HL-60 (cell line): ENCODE measurements at regions not wholly inside any gene's neighbourhood (a gene's known extent, or its start where the extent isn't known, plus 50 kb on each side); places are given as distances from the start of the nearest gene placed in this dataset.

Experiments used
- DNase-seq, 2 experiments: peaks; one replicate each; pipeline ENCODE4 v3.0.0-alpha.2; 2010 to 2020; ENCODE audit warnings: low read depth in 1 of 2, low spot score in 1 of 2
- H3K27ac ChIP-seq: fragments of 250-450 bp; sonication (Bioruptor Pico); replicated peaks from 2 replicates; pipeline ENCODE4 v1.5.1; 2020; ENCODE audit warnings: mild to moderate bottlenecking, moderate library complexity
- H3K27me3 ChIP-seq: fragments of 250-450 bp; sonication (Bioruptor Pico); 2 replicates; pipeline ENCODE4 v1.5.1; 2021; ENCODE audit warnings: mild to moderate bottlenecking, moderate library complexity; ENCODE audit not compliant: insufficient read depth, poor library complexity, severe bottlenecking
- H3K4me3 ChIP-seq: replicated peaks from 2 replicates; pipeline ENCODE4 v1.5.1; 2011; ENCODE audit warnings: mild to moderate bottlenecking, control low read depth, low read length; ENCODE audit not compliant: insufficient read depth
- GABPA ChIP-seq: IDR thresholded peaks from 2 replicates; pipeline ENCODE4 v1.6.1; 2012; ENCODE audit warnings: low read depth
- POLR2AphosphoS5 ChIP-seq: IDR thresholded peaks from 2 replicates; pipeline ENCODE4 v1.6.1; 2012; ENCODE audit warnings: low read depth
- SPI1 ChIP-seq: IDR thresholded peaks from 2 replicates; pipeline ENCODE4 v1.6.1; 2012; ENCODE audit warnings: low read depth, mild to moderate bottlenecking, borderline replicate concordance
- TF ChIP-seq, protein P1 (sequence below): IDR thresholded peaks from one replicate; pipeline ENCODE4 v1.5.1; 2011; ENCODE audit warnings: low read length, control low read depth, inconsistent platforms; ENCODE audit not compliant: insufficient read depth
- TF ChIP-seq, protein P2 (sequence below): IDR thresholded peaks from 2 replicates; pipeline ENCODE4 v1.6.1; 2012; ENCODE audit warnings: low read depth; ENCODE audit not compliant: insufficient replicate concordance

DNA sequence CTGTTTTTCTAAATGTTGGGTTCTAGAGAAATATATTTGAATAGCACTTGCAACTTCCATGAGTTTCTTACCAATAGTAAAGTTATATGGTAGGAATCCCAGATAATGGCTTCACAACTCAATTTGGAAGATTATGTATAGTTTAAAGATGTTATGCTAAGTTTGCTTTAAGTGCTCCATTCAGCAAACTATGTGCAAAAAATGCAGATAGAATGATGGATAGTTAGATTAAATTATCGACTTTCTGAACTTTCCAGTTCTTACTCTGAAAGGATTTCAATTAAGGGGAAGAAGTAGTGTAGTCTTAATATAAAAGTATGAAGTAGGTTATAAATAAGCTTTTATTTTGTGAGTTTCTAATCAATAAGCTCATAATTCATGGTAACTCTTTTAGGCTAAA is 60.7 kb upstream of the NFKB1 start:
- H3K27me3 ChIP-seq: no peaks in the 10 kb centered on the region
- DNase-seq: no peak

DNA sequence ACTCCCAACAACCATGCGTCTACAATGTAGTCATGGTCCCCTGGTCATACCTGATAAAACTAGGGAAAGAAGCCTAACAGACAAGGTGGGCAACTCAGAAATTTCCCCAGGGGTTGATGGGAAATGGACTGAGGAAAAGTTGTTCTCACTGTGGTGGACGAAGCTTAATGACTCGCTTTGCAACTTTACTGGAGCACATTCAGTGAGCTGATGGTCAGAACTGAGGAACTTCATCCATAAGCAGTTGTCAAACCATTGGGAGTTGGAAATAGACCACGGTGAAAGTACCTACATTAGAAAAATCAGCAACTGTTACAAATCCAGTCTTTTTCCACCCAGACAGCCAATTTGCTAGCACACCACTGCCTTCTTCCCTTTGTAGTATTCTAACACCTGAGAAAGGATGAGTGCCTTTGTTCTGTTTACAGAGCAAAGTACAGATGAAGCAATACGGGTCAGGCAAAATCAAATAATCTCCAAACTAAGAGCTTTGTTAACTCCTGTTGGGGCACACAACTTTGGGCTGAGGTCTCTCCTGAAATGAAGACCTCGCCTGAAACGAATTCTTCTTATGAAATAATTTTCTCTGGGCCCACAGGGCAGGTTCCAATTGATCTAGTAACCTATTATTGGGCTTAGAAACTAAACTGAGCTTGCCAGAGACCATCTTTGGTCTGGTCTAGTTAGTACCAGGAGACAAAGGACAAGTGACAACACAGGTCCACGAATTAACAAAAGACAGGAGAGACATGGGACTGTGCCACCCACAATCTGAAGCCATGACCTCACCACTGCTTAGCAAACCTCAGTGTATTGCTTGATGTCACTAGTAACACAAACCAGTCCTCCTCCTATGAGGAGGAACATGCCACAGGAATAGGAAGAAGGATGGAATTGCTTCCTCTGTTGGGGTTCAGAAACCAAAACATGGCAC is 58.9 kb upstream of the NFKB1 start:
- Histone ChIP-seq H3K27ac (no peak overlapping the region), H3K4me3 (no peak overlapping the region), H3K27me3 (no peaks in the 10 kb centered on the region)
- TF ChIP-seq, protein P1, sequence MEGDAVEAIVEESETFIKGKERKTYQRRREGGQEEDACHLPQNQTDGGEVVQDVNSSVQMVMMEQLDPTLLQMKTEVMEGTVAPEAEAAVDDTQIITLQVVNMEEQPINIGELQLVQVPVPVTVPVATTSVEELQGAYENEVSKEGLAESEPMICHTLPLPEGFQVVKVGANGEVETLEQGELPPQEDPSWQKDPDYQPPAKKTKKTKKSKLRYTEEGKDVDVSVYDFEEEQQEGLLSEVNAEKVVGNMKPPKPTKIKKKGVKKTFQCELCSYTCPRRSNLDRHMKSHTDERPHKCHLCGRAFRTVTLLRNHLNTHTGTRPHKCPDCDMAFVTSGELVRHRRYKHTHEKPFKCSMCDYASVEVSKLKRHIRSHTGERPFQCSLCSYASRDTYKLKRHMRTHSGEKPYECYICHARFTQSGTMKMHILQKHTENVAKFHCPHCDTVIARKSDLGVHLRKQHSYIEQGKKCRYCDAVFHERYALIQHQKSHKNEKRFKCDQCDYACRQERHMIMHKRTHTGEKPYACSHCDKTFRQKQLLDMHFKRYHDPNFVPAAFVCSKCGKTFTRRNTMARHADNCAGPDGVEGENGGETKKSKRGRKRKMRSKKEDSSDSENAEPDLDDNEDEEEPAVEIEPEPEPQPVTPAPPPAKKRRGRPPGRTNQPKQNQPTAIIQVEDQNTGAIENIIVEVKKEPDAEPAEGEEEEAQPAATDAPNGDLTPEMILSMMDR: no peak
- TF ChIP-seq, protein P2, sequence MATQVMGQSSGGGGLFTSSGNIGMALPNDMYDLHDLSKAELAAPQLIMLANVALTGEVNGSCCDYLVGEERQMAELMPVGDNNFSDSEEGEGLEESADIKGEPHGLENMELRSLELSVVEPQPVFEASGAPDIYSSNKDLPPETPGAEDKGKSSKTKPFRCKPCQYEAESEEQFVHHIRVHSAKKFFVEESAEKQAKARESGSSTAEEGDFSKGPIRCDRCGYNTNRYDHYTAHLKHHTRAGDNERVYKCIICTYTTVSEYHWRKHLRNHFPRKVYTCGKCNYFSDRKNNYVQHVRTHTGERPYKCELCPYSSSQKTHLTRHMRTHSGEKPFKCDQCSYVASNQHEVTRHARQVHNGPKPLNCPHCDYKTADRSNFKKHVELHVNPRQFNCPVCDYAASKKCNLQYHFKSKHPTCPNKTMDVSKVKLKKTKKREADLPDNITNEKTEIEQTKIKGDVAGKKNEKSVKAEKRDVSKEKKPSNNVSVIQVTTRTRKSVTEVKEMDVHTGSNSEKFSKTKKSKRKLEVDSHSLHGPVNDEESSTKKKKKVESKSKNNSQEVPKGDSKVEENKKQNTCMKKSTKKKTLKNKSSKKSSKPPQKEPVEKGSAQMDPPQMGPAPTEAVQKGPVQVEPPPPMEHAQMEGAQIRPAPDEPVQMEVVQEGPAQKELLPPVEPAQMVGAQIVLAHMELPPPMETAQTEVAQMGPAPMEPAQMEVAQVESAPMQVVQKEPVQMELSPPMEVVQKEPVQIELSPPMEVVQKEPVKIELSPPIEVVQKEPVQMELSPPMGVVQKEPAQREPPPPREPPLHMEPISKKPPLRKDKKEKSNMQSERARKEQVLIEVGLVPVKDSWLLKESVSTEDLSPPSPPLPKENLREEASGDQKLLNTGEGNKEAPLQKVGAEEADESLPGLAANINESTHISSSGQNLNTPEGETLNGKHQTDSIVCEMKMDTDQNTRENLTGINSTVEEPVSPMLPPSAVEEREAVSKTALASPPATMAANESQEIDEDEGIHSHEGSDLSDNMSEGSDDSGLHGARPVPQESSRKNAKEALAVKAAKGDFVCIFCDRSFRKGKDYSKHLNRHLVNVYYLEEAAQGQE: no peak
- TF ChIP-seq GABPA (no peak), SPI1 (no peak), POLR2AphosphoS5 (no peak)
- no peak for DNase-seq

More for the DNA sequence above, 60.7 kb upstream of the NFKB1 start:
- no peak for TF ChIP-seq SPI1
- TF ChIP-seq, protein P1: no peak
- TF ChIP-seq, protein P2: no peak
- no peak overlapping the region for H3K4me3 ChIP-seq
- H3K27ac ChIP-seq: no peak overlapping the region

DNA sequence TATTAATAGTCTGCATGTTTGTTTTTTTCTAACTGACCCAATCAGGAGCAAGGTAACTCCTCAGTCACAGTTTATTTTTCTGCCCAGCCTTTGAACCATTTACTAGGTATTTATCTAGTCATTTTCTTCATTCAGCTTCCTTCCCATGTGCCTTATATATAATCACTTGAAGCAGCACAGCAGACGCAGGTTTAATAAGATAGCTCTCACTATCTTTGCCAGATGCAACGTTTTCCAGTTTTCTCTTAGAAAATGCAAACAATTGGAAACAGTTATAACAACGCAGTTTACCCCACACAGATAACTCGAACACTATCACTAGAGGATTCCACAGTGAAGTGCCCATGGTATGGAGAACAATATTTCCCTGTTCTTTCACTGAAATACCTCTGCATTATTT is 56.4 kb upstream of the NFKB1 start:
- Histone ChIP-seq H3K27me3 (no peaks in the 10 kb centered on the region), H3K27ac (no peak overlapping the region), H3K4me3 (no peak overlapping the region)
- no peak for TF ChIP-seq SPI1
- no peak for DNase-seq

DNA sequence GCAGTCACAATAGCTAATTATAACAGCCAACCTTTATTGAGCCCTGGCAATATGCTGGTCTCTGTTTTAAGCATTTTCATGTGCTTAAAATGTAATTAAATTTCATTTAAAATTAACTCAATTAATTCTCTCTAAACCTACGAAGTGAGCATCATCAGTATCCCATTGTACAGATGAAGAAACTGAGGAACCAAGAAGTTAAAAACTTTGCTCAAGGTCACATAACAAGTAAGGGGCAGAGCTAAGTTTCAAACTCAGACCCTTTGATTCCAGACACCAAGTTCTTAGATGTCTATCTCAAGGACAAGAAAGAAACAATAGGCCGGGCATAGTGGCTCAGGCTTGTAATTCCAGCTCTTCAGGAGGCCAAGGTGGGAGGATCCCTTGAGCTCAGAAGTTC is 55.9 kb upstream of the NFKB1 start:
- Histone ChIP-seq H3K4me3 (no peak overlapping the region), H3K27me3 (no peaks in the 10 kb centered on the region), H3K27ac (no peak overlapping the region)
- no peak for DNase-seq
- TF ChIP-seq, protein P1: no peak
- TF ChIP-seq, protein P2: no peak
- no peak for TF ChIP-seq SPI1
- TF ChIP-seq POLR2AphosphoS5: no peak
- TF ChIP-seq GABPA: no peak
